Testis (tissue), 2 donors: ENCODE measurements at regions not wholly inside any gene's neighbourhood (a gene's known extent, or its start where the extent isn't known, plus 50 kb on each side); places are given as distances from the start of the nearest gene placed in this dataset.

Experiments used
- CTCF ChIP-seq, 3 experiments: fragments of 450-650 bp in 2 of 3; fragments of 200-600 bp in 1 of 3; sonication (generic) in 1 of 3; IDR thresholded peaks; one replicate each; pipeline ENCODE4 v1.5.1; 2016 to 2019; ENCODE audit warnings: antibody characterized with exemption in 3 of 3, mild to moderate bottlenecking in 2 of 3, moderate library complexity in 1 of 3
- POLR2A ChIP-seq: fragments of 450-650 bp; IDR thresholded peaks from one replicate; pipeline ENCODE4 v1.6.1; 2017; ENCODE audit warnings: antibody characterized with exemption, mild to moderate bottlenecking, moderate library complexity

DNA sequence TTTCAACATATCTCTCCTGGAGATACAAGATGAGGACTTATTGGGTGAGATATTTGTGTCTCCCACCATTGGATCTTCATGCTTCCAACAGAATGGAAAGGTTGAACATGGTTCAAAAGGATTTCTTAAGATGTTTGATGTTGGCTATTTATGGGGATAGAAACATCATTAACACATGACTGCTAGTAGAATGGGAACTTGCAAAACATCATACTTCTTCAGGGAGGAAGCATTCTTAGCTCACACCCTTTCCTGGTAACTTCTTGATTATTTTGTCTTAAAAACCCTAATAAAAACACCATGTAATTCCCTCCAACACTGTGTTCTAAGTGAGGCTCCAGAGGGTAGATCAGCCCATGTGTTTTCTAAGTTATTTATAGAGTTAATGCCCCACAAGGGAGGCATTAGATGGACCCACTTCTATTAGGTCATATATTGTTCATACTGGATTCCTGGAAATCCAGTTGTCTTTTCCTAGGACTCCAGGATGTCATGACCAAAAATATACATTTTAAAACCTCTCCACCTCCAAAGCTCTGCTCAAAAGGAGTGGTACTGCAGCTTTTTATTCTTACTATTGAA is 95.8 kb downstream of the FOXD1 start:
- TF ChIP-seq CTCF (IDR thresholded peaks at IDR 0.05), result no peak
- no peak for TF ChIP-seq POLR2A
